Islet of Langerhans (tissue), 1 donor: ENCODE measurements at regions not wholly inside any gene's neighbourhood (a gene's known extent, or its start where the extent isn't known, plus 50 kb on each side); places are given as distances from the start of the nearest gene placed in this dataset.

Source experiments
- FAIRE-seq: peaks from one replicate; lab custom pipeline; 2011; peaks lifted over from hg19 to GRCh38; lab: Jason Lieb, UNC

DNA sequence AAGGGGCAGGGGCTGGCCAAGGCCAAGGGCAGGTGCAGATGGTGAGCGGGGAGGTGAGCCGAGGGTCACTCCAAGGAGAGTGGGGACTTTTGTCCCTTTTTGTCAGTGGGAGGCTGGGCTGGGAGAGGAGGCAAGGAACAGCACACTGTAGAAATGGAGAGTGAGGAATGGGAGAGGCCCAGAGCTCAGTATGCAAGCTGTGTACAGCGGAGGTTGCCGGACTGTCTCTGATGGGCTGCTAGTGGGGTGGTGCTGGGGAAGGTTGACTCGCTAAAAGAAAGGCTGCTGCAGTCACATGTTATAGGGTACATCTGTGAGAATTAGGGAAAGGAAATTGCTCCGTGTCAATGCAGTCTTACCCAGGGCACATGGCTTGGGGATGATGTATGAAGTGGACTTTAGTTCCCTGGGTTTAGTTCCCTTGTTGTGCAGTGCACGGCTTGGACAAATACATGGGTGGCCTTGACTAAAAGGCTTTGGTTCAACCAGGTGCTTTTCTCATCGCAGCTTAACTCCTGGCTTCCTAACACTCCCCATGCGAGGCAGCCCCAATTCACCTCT is 57.1 kb upstream of the STX18 start:
- FAIRE-seq: no peak

DNA sequence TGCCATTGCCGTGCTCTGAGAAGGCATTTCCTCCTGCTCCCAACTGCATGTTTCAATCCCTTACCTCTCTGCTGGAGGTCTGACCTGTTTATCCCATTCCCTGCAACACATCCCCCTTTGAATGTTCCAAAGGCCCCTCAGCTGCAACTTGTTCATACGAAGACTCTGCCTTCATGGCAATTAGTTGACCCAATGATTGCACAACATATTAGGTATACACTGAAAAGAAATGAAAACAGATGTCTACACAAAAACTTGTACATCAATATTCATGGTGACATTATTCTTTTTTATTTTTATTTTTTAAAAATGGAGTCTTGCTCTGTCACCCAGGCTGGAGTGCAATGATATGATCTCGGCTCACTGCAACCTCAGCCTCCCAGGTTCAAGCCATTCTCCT is 54.9 kb upstream of the STX18 start:
- no peak for FAIRE-seq

DNA sequence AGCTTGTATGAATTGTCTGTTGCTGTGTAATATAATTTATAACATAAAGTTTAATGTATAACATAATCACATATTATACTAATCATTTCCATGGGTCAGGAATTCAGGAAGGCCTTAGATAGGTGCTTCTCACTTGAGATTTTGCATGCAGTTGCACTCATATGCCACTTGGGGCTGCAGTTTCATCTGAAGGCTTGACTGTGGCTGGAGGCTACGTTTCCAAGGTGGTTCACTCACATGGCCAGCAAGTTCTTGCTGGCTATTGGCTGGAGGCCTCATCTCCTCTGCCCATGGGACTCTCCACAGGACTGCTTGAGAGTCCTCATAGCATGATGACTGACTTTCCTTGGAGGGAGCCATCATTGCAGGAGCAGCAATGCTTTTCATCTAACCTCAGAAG is 53.4 kb upstream of the STX18 start:
- FAIRE-seq: no peak

DNA sequence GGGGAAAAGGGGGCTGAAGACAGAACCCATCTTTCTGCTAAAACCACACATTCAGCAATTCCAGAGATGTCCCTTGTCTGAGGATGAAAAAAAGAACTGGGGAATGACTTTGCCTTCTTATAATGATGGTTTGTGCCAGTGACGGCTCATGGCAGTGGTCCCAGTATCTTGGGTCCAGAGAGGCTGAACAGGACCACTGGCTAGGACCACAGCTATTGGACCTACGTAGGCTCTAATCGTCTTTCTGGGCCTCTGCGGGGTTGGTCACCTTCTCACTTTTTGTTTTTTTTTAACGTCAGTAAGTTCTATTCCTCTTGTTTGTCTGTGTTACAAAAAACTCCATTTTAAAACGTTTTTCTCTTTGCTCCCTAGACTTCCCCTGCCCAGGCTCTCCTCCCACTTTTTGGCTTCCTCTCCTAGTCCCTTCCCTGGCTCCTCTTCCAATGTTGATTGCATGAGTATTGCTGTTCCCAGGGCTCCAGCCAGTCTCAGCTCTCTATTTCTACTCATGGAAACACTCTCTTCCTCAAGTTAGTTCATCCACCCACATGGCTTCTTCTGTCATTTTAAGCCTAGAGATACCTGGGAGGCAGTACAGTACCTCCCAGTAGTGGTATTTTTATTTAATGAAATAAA is 52.6 kb upstream of the STX18 start:
- no peak for FAIRE-seq

DNA sequence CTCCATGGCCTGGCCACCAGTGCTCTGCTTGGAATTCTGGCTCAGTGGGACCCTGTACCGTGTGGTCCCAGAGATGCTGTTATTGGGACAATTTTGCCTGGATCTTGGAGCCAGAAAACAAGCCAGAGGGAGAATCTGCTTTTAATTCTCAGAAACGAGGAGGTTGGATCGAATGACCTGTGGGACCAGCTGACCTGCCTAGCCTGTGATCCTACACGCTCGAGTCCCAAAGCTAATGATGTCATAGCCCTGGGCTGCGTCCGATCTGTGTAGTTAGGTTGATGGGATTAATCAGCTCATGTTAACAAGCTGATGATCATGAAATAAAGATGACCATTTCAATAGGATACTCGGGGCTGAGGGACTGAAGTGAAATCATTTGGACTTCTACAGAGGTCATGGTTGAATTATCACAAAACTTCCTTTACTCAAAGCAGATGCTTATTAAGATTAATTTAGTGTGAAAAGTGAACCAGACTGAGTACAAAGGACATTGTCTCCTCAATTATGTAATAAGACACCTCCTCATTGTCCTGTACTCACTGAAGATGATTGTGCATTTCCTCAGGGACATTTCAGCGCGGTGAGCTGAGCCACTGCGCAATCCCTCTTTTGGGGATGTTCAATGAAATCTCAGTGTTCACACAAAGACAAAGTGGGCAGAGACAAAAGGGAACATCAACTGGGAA is 51.9 kb upstream of the STX18 start:
- FAIRE-seq: no peak

DNA sequence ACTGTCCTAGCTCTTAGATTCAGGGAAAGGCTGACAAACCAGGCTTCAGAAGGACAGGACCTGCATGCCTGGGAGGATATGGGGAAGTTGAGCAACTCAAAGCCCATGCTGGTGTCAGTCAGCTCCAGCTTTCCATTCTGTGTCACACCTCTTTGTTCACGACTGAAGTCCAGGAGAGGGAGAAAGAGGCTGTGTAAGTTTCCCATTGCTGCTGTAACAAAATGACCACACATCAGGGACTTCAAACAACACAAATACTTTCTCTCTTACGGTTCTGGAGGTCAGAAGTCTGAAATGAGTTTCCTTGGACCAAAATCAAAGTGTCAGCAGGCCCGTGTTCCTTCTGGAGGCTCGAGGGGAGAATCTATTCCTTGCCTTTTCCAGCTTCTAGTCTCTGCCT is 50.6 kb upstream of the STX18 start:
- FAIRE-seq: no peak
